Nephron progenitor cell (in vitro differentiated cells): ENCODE measurements at regions not wholly inside any gene's neighbourhood (a gene's known extent, or its start where the extent isn't known, plus 50 kb on each side); places are given as distances from the start of the nearest gene placed in this dataset.

Source experiments
- DNase-seq: peaks from one replicate; pipeline ENCODE4 v3.0.0; 2021
- H3K27ac Mint-ChIP-seq: 2 replicates; pipeline ENCODE4 v1.8.0; 2021; ENCODE audit warnings: mild to moderate bottlenecking, moderate library complexity, mixed read lengths
- H3K27me3 Mint-ChIP-seq: 2 replicates; pipeline ENCODE4 v1.8.0; 2021; ENCODE audit warnings: mild to moderate bottlenecking, low read depth, mixed read lengths; ENCODE audit not compliant: poor library complexity
- H3K36me3 Mint-ChIP-seq: 2 replicates; pipeline ENCODE4 v1.8.0; 2021; ENCODE audit warnings: low read depth, mixed read lengths
- H3K4me1 Mint-ChIP-seq: 2 replicates; pipeline ENCODE4 v1.8.0; 2021; ENCODE audit warnings: mixed read lengths
- H3K4me3 Mint-ChIP-seq: 2 replicates; pipeline ENCODE4 v1.8.0; 2021; ENCODE audit warnings: mild to moderate bottlenecking, moderate library complexity, mixed read lengths
- H3K9me3 Mint-ChIP-seq: 2 replicates; pipeline ENCODE4 v1.8.0; 2021; ENCODE audit warnings: mild to moderate bottlenecking, moderate library complexity, mixed read lengths
- CTCF ChIP-seq: fragments of 200-600 bp; sonication (generic); IDR thresholded peaks from 2 replicates; pipeline ENCODE4 v1.5.0; 2021; ENCODE audit warnings: antibody characterized with exemption

DNA sequence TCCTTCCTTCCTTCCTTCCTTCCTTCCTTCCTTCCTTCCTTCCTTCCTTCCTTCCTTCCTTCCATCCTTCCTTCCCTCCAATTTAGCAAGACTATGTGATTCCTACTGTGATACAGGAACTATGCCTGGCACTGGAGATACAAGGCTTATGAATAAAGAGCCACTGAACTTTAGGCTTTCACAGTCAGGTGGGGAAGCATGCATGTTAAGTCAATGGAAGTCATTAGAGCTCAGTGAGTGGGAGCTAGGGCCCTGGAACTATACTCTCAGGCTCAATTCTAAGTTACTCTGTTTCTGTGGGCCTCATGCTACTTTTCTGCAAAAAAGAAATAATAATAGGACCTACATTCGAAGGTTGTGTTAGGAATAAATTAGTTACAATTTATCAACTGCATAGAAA lies 527.6 kb upstream of the ZEB2 start:
- H3K4me3 Mint-ChIP-seq = no peak overlapping the region
- DNase-seq = no peak
- H3K27me3 Mint-ChIP-seq = no peaks in the 10 kb centered on the region
- no peaks in the 10 kb centered on the region for H3K4me1 Mint-ChIP-seq
- no peaks in the 10 kb centered on the region for H3K36me3 Mint-ChIP-seq
- H3K27ac Mint-ChIP-seq = no peak overlapping the region
- H3K9me3 Mint-ChIP-seq = no peaks in the 10 kb centered on the region
- no peak for TF ChIP-seq CTCF

DNA sequence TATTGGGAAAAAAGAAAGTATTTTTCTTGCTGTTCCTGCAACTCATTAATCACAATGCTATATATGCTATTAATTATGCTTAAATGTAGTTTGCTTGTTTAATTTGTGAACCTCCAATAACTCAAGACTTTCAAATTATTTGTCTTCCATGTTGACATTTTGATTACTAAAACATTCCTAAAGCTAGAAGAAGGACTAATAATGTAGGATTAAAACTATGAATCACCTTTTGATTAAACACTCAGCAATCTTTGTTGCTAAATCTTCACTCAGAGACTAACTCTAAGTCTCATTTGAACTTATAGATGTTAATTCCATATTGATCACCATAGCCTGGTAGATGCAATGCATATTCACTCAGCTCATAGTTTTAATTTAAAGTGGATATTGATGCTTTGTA lies 524.6 kb upstream of the ZEB2 start:
- DNase-seq = no peak
- Mint-ChIP-seq H3K4me1 (no peaks in the 10 kb centered on the region), H3K36me3 (no peaks in the 10 kb centered on the region), H3K4me3 (no peak overlapping the region), H3K9me3 (no peaks in the 10 kb centered on the region), H3K27me3 (no peaks in the 10 kb centered on the region), H3K27ac (no peak overlapping the region)
- TF ChIP-seq CTCF = no peak

DNA sequence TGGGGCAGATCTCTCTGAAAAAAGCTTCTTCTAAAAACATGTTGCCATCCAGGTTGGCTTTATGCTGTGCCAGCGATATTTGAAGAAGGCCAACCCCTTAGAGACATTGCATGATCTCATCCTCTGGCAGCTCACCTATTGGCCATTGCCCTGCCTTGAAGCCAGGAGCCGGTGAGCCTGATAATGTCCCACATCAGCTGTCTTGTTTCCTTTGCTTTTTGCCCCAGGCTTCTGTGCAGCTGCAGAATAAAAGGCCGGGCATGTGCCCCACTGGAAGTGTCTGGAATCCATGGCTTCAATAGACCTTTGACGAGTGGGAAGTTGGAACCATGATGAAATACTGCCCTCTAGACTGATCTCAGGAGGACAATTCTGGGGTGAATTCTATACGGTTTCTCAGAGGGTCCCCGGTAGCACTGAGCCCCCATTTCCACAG lies 523.5 kb upstream of the ZEB2 start:
- Mint-ChIP-seq H3K4me1 (no peaks in the 10 kb centered on the region), H3K9me3 (no peaks in the 10 kb centered on the region), H3K36me3 (no peaks in the 10 kb centered on the region), H3K27me3 (no peaks in the 10 kb centered on the region), H3K4me3 (no peak overlapping the region), H3K27ac (no peak overlapping the region)
- no peak for TF ChIP-seq CTCF
- DNase-seq = no peak

DNA sequence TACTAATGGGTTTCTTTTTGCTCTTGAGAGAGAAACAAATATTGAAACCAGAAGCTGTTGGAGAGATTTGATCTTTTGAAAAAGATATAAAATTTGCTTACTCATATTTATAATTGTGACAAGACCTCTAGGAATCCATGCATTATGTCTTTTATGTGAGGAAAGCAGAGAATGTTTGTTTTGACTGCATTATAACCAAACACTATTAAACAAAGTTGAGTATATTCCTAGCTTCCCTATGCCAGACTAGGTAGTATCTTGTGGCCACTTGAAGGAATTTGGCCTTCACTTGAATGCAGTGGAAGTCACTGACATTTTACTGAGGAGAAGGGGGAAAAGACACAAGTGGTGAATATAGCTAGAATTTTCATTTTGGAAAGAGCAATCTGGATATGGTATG lies 521.8 kb upstream of the ZEB2 start:
- no peak overlapping the region for H3K4me3 Mint-ChIP-seq
- no peak for DNase-seq
- TF ChIP-seq CTCF = no peak
- H3K4me1 Mint-ChIP-seq = no peaks in the 10 kb centered on the region
- no peaks in the 10 kb centered on the region for H3K36me3 Mint-ChIP-seq
- no peaks in the 10 kb centered on the region for H3K9me3 Mint-ChIP-seq
- H3K27ac Mint-ChIP-seq = no peak overlapping the region
- no peaks in the 10 kb centered on the region for H3K27me3 Mint-ChIP-seq

DNA sequence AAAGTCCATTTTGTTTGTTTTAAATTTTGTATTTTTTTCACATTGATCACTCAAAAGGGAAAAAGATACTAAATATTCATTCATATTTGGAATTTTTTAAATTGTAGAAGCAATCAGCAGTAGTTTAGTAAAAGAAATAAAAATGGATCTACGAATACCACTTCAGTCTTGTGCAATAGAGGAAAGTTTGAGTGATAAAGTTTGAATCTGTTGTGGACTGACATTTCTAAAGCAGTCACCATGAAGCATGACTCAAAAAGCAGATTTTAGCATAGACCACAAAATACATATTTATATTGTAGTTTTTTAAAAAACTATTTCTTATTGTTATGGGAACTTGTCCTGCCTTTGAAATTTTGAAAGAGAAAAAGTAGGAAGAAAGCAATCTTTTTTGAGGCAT lies 520.5 kb upstream of the ZEB2 start:
- no peak for DNase-seq
- no peak for TF ChIP-seq CTCF
- no peaks in the 10 kb centered on the region for H3K27me3 Mint-ChIP-seq
- H3K27ac Mint-ChIP-seq = no peak overlapping the region
- H3K36me3 Mint-ChIP-seq = no peaks in the 10 kb centered on the region
- H3K9me3 Mint-ChIP-seq = no peaks in the 10 kb centered on the region
- no peaks in the 10 kb centered on the region for H3K4me1 Mint-ChIP-seq
- no peak overlapping the region for H3K4me3 Mint-ChIP-seq

DNA sequence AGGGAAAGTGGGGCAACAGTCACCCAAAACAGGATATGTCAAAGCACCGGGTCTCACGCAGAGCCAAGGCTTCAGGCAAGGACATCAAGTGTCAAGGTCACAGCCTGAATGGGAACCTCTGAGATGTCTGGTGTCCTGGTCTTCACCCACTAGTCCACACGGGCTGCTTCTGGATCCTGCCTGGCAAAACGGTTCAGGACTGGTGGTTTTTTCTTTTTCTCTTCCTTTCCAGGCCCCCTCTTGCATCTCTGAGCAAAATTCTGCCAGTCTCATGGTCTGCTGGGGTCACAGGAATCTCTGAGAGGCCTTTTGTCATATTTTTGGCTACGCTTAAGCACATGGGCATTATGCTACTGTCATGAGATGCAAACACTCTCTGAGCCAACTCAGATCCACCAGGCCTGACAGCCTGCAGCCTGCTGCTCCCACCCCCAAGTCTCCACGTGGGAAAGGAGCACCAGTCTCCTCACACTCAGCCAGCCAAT lies 518.2 kb upstream of the ZEB2 start:
- Mint-ChIP-seq H3K4me3 (no peak overlapping the region), H3K27ac (peak overlapping the region; percentile 57), H3K4me1 (no peaks in the 10 kb centered on the region), H3K36me3 (no peaks in the 10 kb centered on the region), H3K27me3 (no peaks in the 10 kb centered on the region), H3K9me3 (no peaks in the 10 kb centered on the region)
- TF ChIP-seq CTCF = no peak
- no peak for DNase-seq
